H1 (cell line): ENCODE measurements at regions not wholly inside any gene's neighbourhood (a gene's known extent, or its start where the extent isn't known, plus 50 kb on each side); places are given as distances from the start of the nearest gene placed in this dataset.

Experiments
- CTCF ChIA-PET: fragments of 300-600 bp; sonication (Branson Sonifier 250); formaldehyde crosslinking; loops from one replicate; lab custom pipeline; 2021; ENCODE audit not compliant: partially characterized antibody; lab: Charles Lee
- POLR2A ChIA-PET: fragments of 300-600 bp; sonication (Branson Sonifier 250); formaldehyde crosslinking; loops from one replicate; lab custom pipeline; 2021; ENCODE audit warnings: inconsistent platforms; ENCODE audit not compliant: partially characterized antibody; lab: Charles Lee
- DNase-seq, 2 experiments: peaks; one replicate each; pipeline versions ENCODE4 v3.0.0 to v3.0.0-alpha.2; 2010 to 2022; ENCODE audit warnings: low spot score in 2 of 2, low read depth in 1 of 2, mixed read lengths in 1 of 2
- FAIRE-seq: peaks from 2 replicates; lab custom pipeline; 2011; peaks lifted over from hg19 to GRCh38; lab: Jason Lieb, UNC
- H2AFZ ChIP-seq: 2 replicates; pipeline ENCODE4 v1.8.1; 2012; ENCODE audit warnings: low read length, inconsistent platforms
- H2AK5ac ChIP-seq: 2 replicates; pipeline ENCODE4 v1.6.1; 2013; ENCODE audit warnings: low read depth, low read length
- H2BK120ac ChIP-seq: replicated peaks from 2 replicates; pipeline ENCODE3; 2013; ENCODE audit warnings: low read depth, low read length, inconsistent platforms
- H2BK12ac ChIP-seq: 2 replicates; pipeline ENCODE4 v1.6.1; 2013; ENCODE audit warnings: low read depth, low read length
- H2BK15ac ChIP-seq: 2 replicates; pipeline ENCODE4 v1.6.1; 2013; ENCODE audit warnings: low read length
- H2BK20ac ChIP-seq: 2 replicates; pipeline ENCODE4 v1.6.1; 2013; ENCODE audit warnings: low read length
- H2BK5ac ChIP-seq: 2 replicates; pipeline ENCODE4 v1.6.1; 2013; ENCODE audit warnings: low read depth, low read length
- H3K14ac ChIP-seq: 2 replicates; pipeline ENCODE4 v1.6.1; 2013; ENCODE audit warnings: inconsistent platforms; ENCODE audit not compliant: insufficient read length
- H3K18ac ChIP-seq: 2 replicates; pipeline ENCODE4 v1.6.1; 2013; ENCODE audit warnings: low read length; ENCODE audit errors: extremely low read depth
- H3K23ac ChIP-seq: 2 replicates; pipeline ENCODE4 v1.6.1; 2013; ENCODE audit warnings: inconsistent platforms; ENCODE audit not compliant: insufficient read length
- H3K23me2 ChIP-seq: 2 replicates; pipeline ENCODE4 v1.6.1; 2013; ENCODE audit warnings: low read depth, low read length
- H3K27ac ChIP-seq: 2 replicates; pipeline ENCODE4 v1.6.1; 2011; ENCODE audit warnings: low read depth, low read length, inconsistent platforms
- H3K27me3 ChIP-seq, 4 experiments: replicated peaks in 1 of 4; 1 replicate in 1 of 4; 2 replicates in 3 of 4; pipeline versions ENCODE4 v1.6.1 to v1.8.1; 2011 to 2013; ENCODE audit warnings: low read length in 3 of 4, mild to moderate bottlenecking in 3 of 4, inconsistent platforms in 2 of 4, mixed read lengths in 2 of 4, moderate library complexity in 1 of 4; ENCODE audit not compliant: control insufficient read depth in 3 of 4, insufficient read depth in 3 of 4; ENCODE audit errors: extremely low read depth in 1 of 4
- H3K36me3 ChIP-seq, 4 experiments: 2 replicates each; pipeline versions ENCODE4 v1.6.1 to v1.8.1; 2011 to 2013; ENCODE audit warnings: mild to moderate bottlenecking in 4 of 4, low read length in 3 of 4, moderate library complexity in 2 of 4, control low read depth in 1 of 4, inconsistent platforms in 1 of 4; ENCODE audit not compliant: insufficient read depth in 4 of 4, control insufficient read depth in 2 of 4
- H3K4ac ChIP-seq: replicated peaks from 2 replicates; pipeline ENCODE3; 2013; ENCODE audit warnings: low read length, low read depth, mixed read lengths, inconsistent platforms; ENCODE audit not compliant: insufficient read length
- H3K4me1 ChIP-seq, 4 experiments: replicated peaks in 1 of 4; 1 replicate in 1 of 4; 2 replicates in 3 of 4; pipeline versions ENCODE4 v1.6.1 to v1.8.1; 2011 to 2013; ENCODE audit warnings: low read length in 3 of 4, inconsistent platforms in 2 of 4, mixed read lengths in 1 of 4; ENCODE audit not compliant: insufficient read depth in 4 of 4, control insufficient read depth in 3 of 4
- H3K4me2 ChIP-seq, 2 experiments: 2 replicates each; pipeline versions ENCODE4 v1.6.1 to v1.8.1; 2011 to 2013; ENCODE audit warnings: low read depth in 2 of 2, low read length in 2 of 2, control low read depth in 1 of 2, inconsistent platforms in 1 of 2, mild to moderate bottlenecking in 1 of 2; ENCODE audit not compliant: insufficient read depth in 1 of 2
- H3K4me3 ChIP-seq, 4 experiments: fragments of 200-600, 300-600 bp in 1 of 4; sonication (generic), shearing (Covaris generic), sonication (Bioruptor Twin) in 1 of 4; 2 replicates each; pipeline versions ENCODE4 v1.5.1 to v1.8.1; 2011 to 2016; ENCODE audit warnings: low read length in 4 of 4, low read depth in 3 of 4, control low read depth in 2 of 4, inconsistent platforms in 2 of 4, mild to moderate bottlenecking in 2 of 4, mixed read lengths in 1 of 4, moderate library complexity in 1 of 4; ENCODE audit not compliant: insufficient read depth in 2 of 4; ENCODE audit errors: extremely low read depth in 1 of 4
- H3K56ac ChIP-seq: replicated peaks from 2 replicates; pipeline ENCODE3; 2013; ENCODE audit warnings: low read depth, mild to moderate bottlenecking, mixed read lengths, low read length, inconsistent platforms; ENCODE audit not compliant: insufficient read length
- H3K79me1 ChIP-seq: 2 replicates; pipeline ENCODE4 v1.6.1; 2013; ENCODE audit warnings: low read depth, low read length, control low read depth
- H3K79me2 ChIP-seq, 2 experiments: 2 replicates each; pipeline versions ENCODE4 v1.6.1 to v1.8.1; 2012 to 2013; ENCODE audit warnings: low read length in 2 of 2, mild to moderate bottlenecking in 2 of 2, inconsistent platforms in 1 of 2; ENCODE audit not compliant: insufficient read depth in 2 of 2, control insufficient read depth in 1 of 2
- H3K9ac ChIP-seq, 4 experiments: replicated peaks in 1 of 4; 1 replicate in 1 of 4; 2 replicates in 3 of 4; pipeline versions ENCODE4 v1.6.1 to v1.8.1; 2011 to 2013; ENCODE audit warnings: low read depth in 3 of 4, low read length in 3 of 4, control low read depth in 2 of 4, mild to moderate bottlenecking in 2 of 4, moderate library complexity in 2 of 4, inconsistent platforms in 1 of 4; ENCODE audit errors: extremely low read depth in 1 of 4
- H3K9me3 ChIP-seq, 2 experiments: 2 replicates each; pipeline versions ENCODE4 v1.6.1 to v1.8.1; 2012 to 2013; ENCODE audit warnings: mild to moderate bottlenecking in 2 of 2, moderate library complexity in 2 of 2, control low read depth in 1 of 2, inconsistent platforms in 1 of 2, low read depth in 1 of 2, low read length in 1 of 2, mixed read lengths in 1 of 2; ENCODE audit not compliant: insufficient read depth in 2 of 2
- H4K20me1 ChIP-seq, 2 experiments: replicated peaks in 1 of 2; 2 replicates each; pipeline versions ENCODE3 to v1.8.1; 2011 to 2013; ENCODE audit warnings: inconsistent platforms in 2 of 2, low read length in 2 of 2, mild to moderate bottlenecking in 1 of 2; ENCODE audit not compliant: insufficient read depth in 2 of 2, control insufficient read depth in 1 of 2
- H4K5ac ChIP-seq: 2 replicates; pipeline ENCODE4 v1.6.1; 2013; ENCODE audit warnings: low read length, low read depth, mixed read lengths, inconsistent platforms; ENCODE audit not compliant: insufficient read length
- H4K8ac ChIP-seq: 2 replicates; pipeline ENCODE4 v1.8.0; 2013; ENCODE audit warnings: mild to moderate bottlenecking, moderate library complexity, low read length, inconsistent platforms; ENCODE audit not compliant: insufficient read depth; ENCODE audit errors: extremely low read depth
- H4K91ac ChIP-seq: replicated peaks from 2 replicates; pipeline ENCODE3; 2013; ENCODE audit warnings: low read length, mixed read lengths, inconsistent platforms; ENCODE audit not compliant: insufficient read length
- ASH2L ChIP-seq: fragments of 200-600, 300-600 bp; sonication (generic); IDR thresholded peaks from one replicate; pipeline ENCODE4 v1.7.1; 2017; ENCODE audit warnings: low read length
- BRCA1 ChIP-seq: IDR thresholded peaks from 2 replicates; pipeline ENCODE4 v1.6.1; 2012; ENCODE audit warnings: low read depth, low read length, improper control_type of control experiment
- CBX8 ChIP-seq: fragments of 300-800, 300-1000 bp; sonication (generic); IDR thresholded peaks from 2 replicates; pipeline ENCODE4 v1.7.1; 2016; ENCODE audit warnings: low read depth, low read length, borderline replicate concordance
- EGR1 ChIP-seq: IDR thresholded peaks from 2 replicates; pipeline ENCODE4 v1.6.1; 2011; ENCODE audit warnings: low read depth, low read length, borderline replicate concordance
- GABPA ChIP-seq: IDR thresholded peaks from 2 replicates; pipeline ENCODE4 v1.6.1; 2011; ENCODE audit warnings: mild to moderate bottlenecking, low read length, moderate library complexity, borderline replicate concordance; ENCODE audit not compliant: insufficient read depth
- HDAC2 ChIP-seq, 2 experiments: fragments of 300-600 bp in 1 of 2; sonication (generic) in 1 of 2; IDR thresholded peaks; 2 replicates each; pipeline ENCODE4 v1.6.1; 2011 to 2012; ENCODE audit warnings: low read depth in 2 of 2, low read length in 2 of 2, mild to moderate bottlenecking in 2 of 2, moderate library complexity in 2 of 2, borderline replicate concordance in 1 of 2, inconsistent platforms in 1 of 2
- KDM4A ChIP-seq: IDR thresholded peaks from one replicate; pipeline ENCODE4 v1.7.1; 2012; ENCODE audit warnings: low read depth, mild to moderate bottlenecking, moderate library complexity, low read length, inconsistent platforms; ENCODE audit not compliant: severe bottlenecking
- RXRA ChIP-seq: IDR thresholded peaks from 2 replicates; pipeline ENCODE4 v1.6.1; 2011; ENCODE audit warnings: low read depth, mild to moderate bottlenecking, low read length, moderate library complexity; ENCODE audit not compliant: insufficient read depth
- SAP30 ChIP-seq: fragments of 300-600 bp; sonication (generic); IDR thresholded peaks from 2 replicates; pipeline ENCODE4 v1.7.1; 2012; ENCODE audit warnings: low read length, moderate library complexity, mild to moderate bottlenecking, inconsistent platforms; ENCODE audit not compliant: insufficient read depth, insufficient replicate concordance
- TBP ChIP-seq: IDR thresholded peaks from 2 replicates; pipeline ENCODE4 v1.6.1; 2011; ENCODE audit warnings: low read depth, low read length, improper control_type of control experiment
- WGBS, 2 experiments: shearing (Covaris generic) in 1 of 2; methylation state at CpG; one replicate each; pipeline versions ENCODE4 v1.1.6 to v1.1.7; 2013 to 2015; ENCODE audit warnings: low lambda C conversion rate in 2 of 2, mixed read lengths in 2 of 2, inconsistent platforms in 1 of 2, low coverage in 1 of 2, missing lambda C conversion rate in 1 of 2; ENCODE audit not compliant: insufficient replicate concordance in 2 of 2, insufficient coverage in 1 of 2, insufficient read length in 1 of 2; ENCODE audit errors: extremely low coverage in 1 of 2, missing lambda C conversion rate in 1 of 2; 5-methylcytosine and 5-hydroxymethylcytosine counted together
- TF ChIP-seq, protein P1 (sequence below): IDR thresholded peaks from 2 replicates; pipeline ENCODE4 v1.6.1; 2012; ENCODE audit warnings: low read length, inconsistent platforms
- TF ChIP-seq, protein P2 (sequence below): IDR thresholded peaks from 2 replicates; pipeline ENCODE4 v1.6.1; 2011; ENCODE audit warnings: low read length, improper control_type of control experiment

DNA sequence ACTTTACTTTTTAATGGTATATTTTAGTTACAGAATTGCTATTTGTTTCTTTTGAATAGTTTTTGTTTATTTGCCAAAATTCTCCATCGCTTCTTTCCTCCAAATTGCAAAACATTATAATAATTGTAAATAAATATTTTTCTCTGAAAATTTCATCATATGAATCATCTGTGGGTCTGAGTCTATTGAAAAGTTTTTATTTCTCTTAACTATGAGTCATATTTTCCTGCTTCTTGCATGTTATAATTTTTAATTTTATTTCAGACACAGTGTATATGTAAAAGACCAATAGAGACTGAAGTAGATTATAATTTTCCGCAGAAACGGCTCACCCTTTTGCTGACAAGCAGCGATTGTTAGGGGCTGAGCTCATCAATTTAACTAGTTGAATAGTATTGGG lies 279.1 kb upstream of the IL12B start:
- H3K56ac ChIP-seq: no peak overlapping the region
- no peak overlapping the region for H2AK5ac ChIP-seq
- no peak overlapping the region for H2AFZ ChIP-seq
- no peaks in the 10 kb centered on the region for H3K79me2 ChIP-seq
- H3K79me1 ChIP-seq: no peaks in the 10 kb centered on the region
- H3K23ac ChIP-seq: no peak overlapping the region
- H3K4ac ChIP-seq: no peak overlapping the region
- H2BK120ac ChIP-seq: no peak overlapping the region
- no peak overlapping the region for H3K27ac ChIP-seq
- no peaks in the 10 kb centered on the region for H3K27me3 ChIP-seq
- no peaks in the 10 kb centered on the region for H3K9me3 ChIP-seq
- H3K4me3 ChIP-seq: no peak overlapping the region
- H3K18ac ChIP-seq: no peak overlapping the region
- no peak overlapping the region for H4K91ac ChIP-seq
- 82% methylated on average over 4 of the region's 4 CpGs; no CpG with 5 or more reads in 1 of the 2 experiments for WGBS, 2 experiments
- FAIRE-seq: no peak
- ChIA-PET CTCF (no interaction called here), POLR2A (no interaction called here)
- no peak overlapping the region for H2BK20ac ChIP-seq
- H2BK12ac ChIP-seq: no peak overlapping the region
- H3K9ac ChIP-seq: no peak overlapping the region
- no peak overlapping the region for H4K5ac ChIP-seq
- H3K23me2 ChIP-seq: no peaks in the 10 kb centered on the region
- no peak overlapping the region for H2BK15ac ChIP-seq
- no peaks in the 10 kb centered on the region for H3K36me3 ChIP-seq
- no peaks in the 10 kb centered on the region for H3K4me1 ChIP-seq
- no peak overlapping the region for H2BK5ac ChIP-seq
- no peaks in the 10 kb centered on the region for H4K20me1 ChIP-seq
- H3K4me2 ChIP-seq: no peak overlapping the region
- H3K14ac ChIP-seq: no peak overlapping the region
- no peak overlapping the region for H4K8ac ChIP-seq
- DNase-seq: no peak
- TF ChIP-seq ASH2L (no peak), EGR1 (no peak), CBX8 (no peak), TBP (no peak), KDM4A (no peak), GABPA (no peak), BRCA1 (no peak), HDAC2 (IDR thresholded peaks at IDR 0.05; ENCODE audit: borderline replicate concordance in 1 of 2, low read depth in 2 of 2, low read length in 2 of 2) (no peak), SAP30 (no peak), RXRA (no peak)
- TF ChIP-seq, protein P1, sequence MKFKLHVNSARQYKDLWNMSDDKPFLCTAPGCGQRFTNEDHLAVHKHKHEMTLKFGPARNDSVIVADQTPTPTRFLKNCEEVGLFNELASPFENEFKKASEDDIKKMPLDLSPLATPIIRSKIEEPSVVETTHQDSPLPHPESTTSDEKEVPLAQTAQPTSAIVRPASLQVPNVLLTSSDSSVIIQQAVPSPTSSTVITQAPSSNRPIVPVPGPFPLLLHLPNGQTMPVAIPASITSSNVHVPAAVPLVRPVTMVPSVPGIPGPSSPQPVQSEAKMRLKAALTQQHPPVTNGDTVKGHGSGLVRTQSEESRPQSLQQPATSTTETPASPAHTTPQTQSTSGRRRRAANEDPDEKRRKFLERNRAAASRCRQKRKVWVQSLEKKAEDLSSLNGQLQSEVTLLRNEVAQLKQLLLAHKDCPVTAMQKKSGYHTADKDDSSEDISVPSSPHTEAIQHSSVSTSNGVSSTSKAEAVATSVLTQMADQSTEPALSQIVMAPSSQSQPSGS: no peak
- TF ChIP-seq, protein P2, sequence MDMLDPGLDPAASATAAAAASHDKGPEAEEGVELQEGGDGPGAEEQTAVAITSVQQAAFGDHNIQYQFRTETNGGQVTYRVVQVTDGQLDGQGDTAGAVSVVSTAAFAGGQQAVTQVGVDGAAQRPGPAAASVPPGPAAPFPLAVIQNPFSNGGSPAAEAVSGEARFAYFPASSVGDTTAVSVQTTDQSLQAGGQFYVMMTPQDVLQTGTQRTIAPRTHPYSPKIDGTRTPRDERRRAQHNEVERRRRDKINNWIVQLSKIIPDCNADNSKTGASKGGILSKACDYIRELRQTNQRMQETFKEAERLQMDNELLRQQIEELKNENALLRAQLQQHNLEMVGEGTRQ: no peak
